Stomach (tissue), 4 donors: ENCODE measurements at regions not wholly inside any gene's neighbourhood (a gene's known extent, or its start where the extent isn't known, plus 50 kb on each side); places are given as distances from the start of the nearest gene placed in this dataset.

Source experiments
- EP300 ChIP-seq: sonication (generic); formaldehyde crosslinking; IDR thresholded peaks from one replicate; pipeline ENCODE4 v1.6.1; 2017; ENCODE audit warnings: antibody characterized with exemption
- POLR2A ChIP-seq, 4 donors: fragments of 450-650 bp; IDR thresholded peaks; one replicate each; pipeline ENCODE4 v1.6.1; 2016; ENCODE audit warnings: antibody characterized with exemption in 4 of 4, control low read depth in 2 of 4, mild to moderate bottlenecking in 1 of 4, moderate library complexity in 1 of 4
- POLR2AphosphoS5 ChIP-seq, 3 donors: sonication (generic); formaldehyde crosslinking; IDR thresholded peaks; one replicate each; pipeline ENCODE4 v1.6.1; 2016; ENCODE audit warnings: antibody characterized with exemption in 3 of 3
- TF ChIP-seq, protein P1 (sequence below), 7 experiments: fragments of 450-650 bp in 4 of 7; fragments of 200-600 bp in 3 of 7; sonication (generic) in 3 of 7; IDR thresholded peaks; one replicate each; pipeline ENCODE4 v1.5.1; 2016 to 2019; ENCODE audit warnings: antibody characterized with exemption in 7 of 7, control low read depth in 2 of 7, mild to moderate bottlenecking in 1 of 7

DNA sequence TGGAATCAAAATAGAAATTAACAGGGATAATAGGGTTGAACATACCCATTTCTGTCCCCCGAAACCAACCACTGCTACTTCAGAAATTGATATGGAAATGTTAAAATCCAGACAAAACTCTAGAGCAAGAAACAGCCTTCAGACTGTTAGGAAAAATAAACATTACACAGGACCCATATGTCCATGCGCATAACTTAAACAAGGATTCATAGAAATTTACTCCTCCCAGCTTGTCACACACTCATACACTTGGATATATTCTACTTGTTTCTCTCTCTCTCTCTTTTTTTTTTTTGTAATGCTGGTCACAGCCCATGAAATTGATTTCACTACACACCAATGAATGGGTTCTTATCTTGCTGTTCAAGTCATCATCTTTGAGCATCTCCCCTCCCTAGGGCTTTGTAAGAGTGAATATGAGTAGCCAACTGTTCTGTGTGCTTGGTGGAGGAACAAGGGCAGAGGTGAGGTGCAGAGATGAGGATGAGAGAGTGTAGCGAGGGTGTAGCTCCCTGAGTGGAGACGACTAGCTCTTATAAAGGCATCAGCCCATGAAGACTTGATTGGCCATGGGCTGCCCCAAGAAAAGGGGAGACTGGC lies 61.8 kb upstream of the MLN start:
- TF ChIP-seq, protein P1, sequence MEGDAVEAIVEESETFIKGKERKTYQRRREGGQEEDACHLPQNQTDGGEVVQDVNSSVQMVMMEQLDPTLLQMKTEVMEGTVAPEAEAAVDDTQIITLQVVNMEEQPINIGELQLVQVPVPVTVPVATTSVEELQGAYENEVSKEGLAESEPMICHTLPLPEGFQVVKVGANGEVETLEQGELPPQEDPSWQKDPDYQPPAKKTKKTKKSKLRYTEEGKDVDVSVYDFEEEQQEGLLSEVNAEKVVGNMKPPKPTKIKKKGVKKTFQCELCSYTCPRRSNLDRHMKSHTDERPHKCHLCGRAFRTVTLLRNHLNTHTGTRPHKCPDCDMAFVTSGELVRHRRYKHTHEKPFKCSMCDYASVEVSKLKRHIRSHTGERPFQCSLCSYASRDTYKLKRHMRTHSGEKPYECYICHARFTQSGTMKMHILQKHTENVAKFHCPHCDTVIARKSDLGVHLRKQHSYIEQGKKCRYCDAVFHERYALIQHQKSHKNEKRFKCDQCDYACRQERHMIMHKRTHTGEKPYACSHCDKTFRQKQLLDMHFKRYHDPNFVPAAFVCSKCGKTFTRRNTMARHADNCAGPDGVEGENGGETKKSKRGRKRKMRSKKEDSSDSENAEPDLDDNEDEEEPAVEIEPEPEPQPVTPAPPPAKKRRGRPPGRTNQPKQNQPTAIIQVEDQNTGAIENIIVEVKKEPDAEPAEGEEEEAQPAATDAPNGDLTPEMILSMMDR (IDR thresholded peaks at IDR 0.05): no peak
- TF ChIP-seq POLR2A (IDR thresholded peaks at IDR 0.05): no peak
- TF ChIP-seq POLR2AphosphoS5 (IDR thresholded peaks at IDR 0.05): no peak
- TF ChIP-seq EP300: no peak
